ENCODE measurements at regions not wholly inside any gene's neighbourhood (a gene's known extent, or its start where the extent isn't known, plus 50 kb on each side); places are given as distances from the start of the nearest gene placed in this dataset.
A peak's percentile ranks its signal among the peaks of the same experiment; 100 is the strongest.

GRCh38 chr4:127211650-127212560 lies 420.9 kb upstream of the INTU start:
- no peak for DNase-seq

- no peak for DNase-seq
Measured at GRCh38 chr4:127212701-127213100, 420.1 kb upstream of the INTU start.

GRCh38 chr4:127214016-127214415 lies 418.7 kb upstream of the INTU start:
- DNase-seq, result no peak

GRCh38 chr4:127214931-127215330 lies 417.8 kb upstream of the INTU start:
- DNase-seq, result no peak

- no peak for DNase-seq
Measured at GRCh38 chr4:127217586-127218229, 415.0 kb upstream of the INTU start.

- DNase-seq, result no peak
Measured at GRCh38 chr4:127219232-127219631, 413.5 kb upstream of the INTU start.

- DNase-seq, result no peak
Measured at GRCh38 chr4:127224556-127224955, 408.2 kb upstream of the INTU start.

- no peak for DNase-seq
Measured at GRCh38 chr4:127229855-127230608, 402.7 kb upstream of the INTU start.

GRCh38 chr4:127236889-127237288 lies 395.9 kb upstream of the INTU start:
- DNase-seq, result no peak

GRCh38 chr4:127237581-127237980 lies 395.2 kb upstream of the INTU start:
- no peak for DNase-seq

GRCh38 chr4:127238956-127239475 lies 393.7 kb upstream of the INTU start:
- DNase-seq, result no peak

GRCh38 chr4:127239902-127240763 lies 392.6 kb upstream of the INTU start:
- DNase-seq, result no peak

GRCh38 chr4:127240764-127241105 lies 392.0 kb upstream of the INTU start:
- DNase-seq, result no peak

- no peak for DNase-seq
Measured at GRCh38 chr4:127244515-127244914, 388.2 kb upstream of the INTU start.

GRCh38 chr4:127246963-127247952 lies 385.5 kb upstream of the INTU start:
- DNase-seq, result no peak

- DNase-seq, result no peak
Measured at GRCh38 chr4:127249066-127249766, 383.5 kb upstream of the INTU start.

- no peak for DNase-seq
Measured at GRCh38 chr4:127249767-127250108, 383.0 kb upstream of the INTU start.

GRCh38 chr4:127250577-127250976 lies 382.2 kb upstream of the INTU start:
- peak in 1 of 5 experiments; percentile 36 for DNase-seq

GRCh38 chr4:127251423-127251822 lies 381.3 kb upstream of the INTU start:
- DNase-seq, result peak in 1 of 5 experiments; percentile 40

- no peak for DNase-seq
Measured at GRCh38 chr4:127256500-127256899, 376.3 kb upstream of the INTU start.

Data from T-helper 2 cell (primary cell).